Karpas-422 (cell line): ENCODE measurements at regions not wholly inside any gene's neighbourhood (a gene's known extent, or its start where the extent isn't known, plus 50 kb on each side); places are given as distances from the start of the nearest gene placed in this dataset.

Source experiments
- DNase-seq: peaks from one replicate; pipeline ENCODE4 v3.0.0-alpha.2; 2015
- H2AFZ ChIP-seq: fragments of 200-600 bp; sonication (generic); 2 replicates; pipeline ENCODE4 v1.6.1; 2014; ENCODE audit warnings: antibody characterized with exemption, low read length, mixed read lengths
- H3K27ac ChIP-seq: fragments of 200-600 bp; sonication (generic); 2 replicates; pipeline ENCODE4 v1.5.1; 2014; ENCODE audit warnings: mild to moderate bottlenecking, low read length, moderate library complexity
- H3K27me3 ChIP-seq: fragments of 200-600 bp; sonication (generic); 2 replicates; pipeline ENCODE4 v1.6.1; 2014; ENCODE audit warnings: low read length, mixed read lengths
- H3K36me3 ChIP-seq: fragments of 200-600 bp; sonication (generic); 2 replicates; pipeline ENCODE4 v1.6.1; 2014; ENCODE audit warnings: low read length, mixed read lengths; ENCODE audit not compliant: insufficient read depth
- H3K4me1 ChIP-seq: fragments of 200-600 bp; sonication (generic); 2 replicates; pipeline ENCODE4 v1.6.1; 2014; ENCODE audit warnings: mild to moderate bottlenecking, low read length, mixed read lengths
- H3K4me2 ChIP-seq: fragments of 200-600 bp; sonication (generic); 2 replicates; pipeline ENCODE4 v1.6.1; 2014; ENCODE audit warnings: low read length, low read depth, mild to moderate bottlenecking; ENCODE audit not compliant: poor library complexity, severe bottlenecking
- H3K4me3 ChIP-seq: fragments of 200-600 bp; sonication (generic); 2 replicates; pipeline ENCODE4 v1.5.1; 2014; ENCODE audit warnings: mild to moderate bottlenecking, antibody characterized with exemption, low read length, mixed read lengths
- H3K79me2 ChIP-seq: fragments of 200-600 bp; sonication (generic); 2 replicates; pipeline ENCODE4 v1.6.1; 2014; ENCODE audit warnings: mild to moderate bottlenecking, low read length, mixed read lengths
- H3K9ac ChIP-seq: fragments of 200-600 bp; sonication (generic); 2 replicates; pipeline ENCODE4 v1.6.0; 2014; ENCODE audit warnings: low read length
- H3K9me2 ChIP-seq: fragments of 200-600 bp; sonication (generic), shearing (Covaris generic); replicated peaks from 2 replicates; pipeline ENCODE4 v1.6.0; 2014; ENCODE audit warnings: mild to moderate bottlenecking, low read length, moderate library complexity; ENCODE audit not compliant: insufficient read depth
- H3K9me3 ChIP-seq: fragments of 300-700, 200-600 bp; sonication (generic); 2 replicates; pipeline ENCODE4 v1.6.1; 2014; ENCODE audit warnings: low read length, mixed read lengths
- H4K20me1 ChIP-seq: fragments of 200-600 bp; sonication (generic); 2 replicates; pipeline ENCODE4 v1.6.1; 2014; ENCODE audit warnings: mild to moderate bottlenecking, antibody characterized with exemption, low read length, low read depth; ENCODE audit not compliant: insufficient read depth

GRCh38 chr14:36405589-36406274 is 85.3 kb upstream of the MBIP start:
- H3K9me2 ChIP-seq: no peaks in the 10 kb centered on the region

GRCh38 chr14:36402867-36403266 is 82.4 kb upstream of the MBIP start:
- H3K27ac ChIP-seq: no peak overlapping the region
- H4K20me1 ChIP-seq: no peaks in the 10 kb centered on the region
- no peaks in the 10 kb centered on the region for H3K9me2 ChIP-seq
- no peak overlapping the region for H3K4me3 ChIP-seq
- H3K9ac ChIP-seq: no peak overlapping the region
- H3K79me2 ChIP-seq: no peaks in the 10 kb centered on the region
- no peaks in the 10 kb centered on the region for H3K27me3 ChIP-seq
- no peaks in the 10 kb centered on the region for H3K9me3 ChIP-seq
- no peak overlapping the region for H3K4me2 ChIP-seq
- no peaks in the 10 kb centered on the region for H3K4me1 ChIP-seq
- H2AFZ ChIP-seq: no peak overlapping the region
- H3K36me3 ChIP-seq: no peaks in the 10 kb centered on the region
- DNase-seq: no peak

More at GRCh38 chr14:36405589-36406274, 85.3 kb upstream of the MBIP start:
- H3K27ac ChIP-seq: no peak overlapping the region
- DNase-seq: no peak
- no peaks in the 10 kb centered on the region for H3K27me3 ChIP-seq
- H3K4me2 ChIP-seq: no peak overlapping the region
- H3K9ac ChIP-seq: no peak overlapping the region
- H3K36me3 ChIP-seq: no peaks in the 10 kb centered on the region
- no peaks in the 10 kb centered on the region for H4K20me1 ChIP-seq
- H2AFZ ChIP-seq: no peak overlapping the region
- H3K9me3 ChIP-seq: no peaks in the 10 kb centered on the region
- H3K79me2 ChIP-seq: no peaks in the 10 kb centered on the region
- H3K4me1 ChIP-seq: no peaks in the 10 kb centered on the region
- H3K4me3 ChIP-seq: no peak overlapping the region

GRCh38 chr14:36398463-36399291 is 78.2 kb upstream of the MBIP start:
- no peak overlapping the region for H3K9ac ChIP-seq
- no peaks in the 10 kb centered on the region for H3K79me2 ChIP-seq
- H3K27ac ChIP-seq: no peak overlapping the region
- no peak overlapping the region for H3K4me2 ChIP-seq
- H3K4me1 ChIP-seq: peaks cover 5% of the 10 kb centered on the region
- H3K9me2 ChIP-seq: no peaks in the 10 kb centered on the region
- no peaks in the 10 kb centered on the region for H4K20me1 ChIP-seq
- H2AFZ ChIP-seq: no peak overlapping the region
- H3K27me3 ChIP-seq: 0 out of 2 replicates have a peak, but pooled peaks cover 3% of the 10 kb centered on the region
- no peaks in the 10 kb centered on the region for H3K9me3 ChIP-seq
- H3K4me3 ChIP-seq: no peak overlapping the region
- no peak for DNase-seq
- no peaks in the 10 kb centered on the region for H3K36me3 ChIP-seq

DNA sequence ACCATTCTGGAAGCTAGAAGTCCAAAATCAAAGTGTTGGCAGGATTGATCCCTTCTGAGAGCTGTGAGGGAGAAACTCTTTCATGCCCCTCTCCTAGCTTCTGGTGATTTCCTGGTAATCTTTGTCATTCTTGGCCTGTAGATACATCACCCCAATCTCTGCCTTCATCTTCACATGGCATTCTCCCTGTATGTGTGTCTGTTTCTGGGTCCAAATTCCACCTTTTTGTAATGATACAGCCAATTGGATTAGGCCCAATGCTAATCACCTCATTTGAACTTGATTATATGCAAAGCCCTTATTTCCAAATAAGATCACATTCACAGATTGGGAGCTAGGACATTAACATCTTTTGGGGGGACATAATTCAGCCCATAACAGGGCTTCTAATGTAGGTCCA is 76.9 kb upstream of the MBIP start:
- Histone ChIP-seq H3K27me3 (0 out of 2 replicates have a peak, but pooled peaks cover 3% of the 10 kb centered on the region), H3K4me1 (peaks cover 7% of the 10 kb centered on the region), H4K20me1 (no peaks in the 10 kb centered on the region), H3K4me2 (no peak overlapping the region), H3K9me2 (no peaks in the 10 kb centered on the region), H3K9me3 (no peaks in the 10 kb centered on the region), H3K27ac (no peak overlapping the region), H3K4me3 (no peak overlapping the region), H2AFZ (no peak overlapping the region), H3K9ac (no peak overlapping the region), H3K36me3 (no peaks in the 10 kb centered on the region), H3K79me2 (no peaks in the 10 kb centered on the region)
- no peak for DNase-seq

DNA sequence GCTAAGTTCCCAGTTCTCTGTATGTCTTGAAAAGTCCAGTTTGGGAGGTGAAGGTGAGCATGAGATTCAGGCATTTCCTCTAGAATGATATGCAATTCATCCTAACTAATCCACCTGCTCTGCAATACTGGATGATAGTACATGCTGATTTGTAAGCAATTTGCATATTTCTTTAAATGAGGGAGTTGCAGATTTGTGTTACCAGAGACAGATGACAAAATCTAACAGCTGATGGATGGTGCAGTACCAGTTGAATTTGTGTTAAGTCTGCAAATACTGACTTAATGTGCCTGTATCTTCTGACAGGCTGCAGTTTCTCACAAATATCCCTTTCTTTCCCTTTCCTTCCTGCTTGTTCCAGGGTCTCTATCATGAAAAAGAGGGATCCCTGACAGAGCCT is 76.4 kb upstream of the MBIP start:
- Histone ChIP-seq H3K27ac (no peak overlapping the region), H3K9me2 (no peaks in the 10 kb centered on the region), H3K9me3 (no peaks in the 10 kb centered on the region), H3K4me1 (peaks cover 7% of the 10 kb centered on the region), H3K4me3 (no peak overlapping the region), H3K36me3 (no peaks in the 10 kb centered on the region), H3K27me3 (0 out of 2 replicates have a peak, but pooled peaks cover 3% of the 10 kb centered on the region), H4K20me1 (no peaks in the 10 kb centered on the region), H2AFZ (no peak overlapping the region), H3K4me2 (no peak overlapping the region), H3K9ac (no peak overlapping the region), H3K79me2 (no peaks in the 10 kb centered on the region)
- DNase-seq: no peak

DNA sequence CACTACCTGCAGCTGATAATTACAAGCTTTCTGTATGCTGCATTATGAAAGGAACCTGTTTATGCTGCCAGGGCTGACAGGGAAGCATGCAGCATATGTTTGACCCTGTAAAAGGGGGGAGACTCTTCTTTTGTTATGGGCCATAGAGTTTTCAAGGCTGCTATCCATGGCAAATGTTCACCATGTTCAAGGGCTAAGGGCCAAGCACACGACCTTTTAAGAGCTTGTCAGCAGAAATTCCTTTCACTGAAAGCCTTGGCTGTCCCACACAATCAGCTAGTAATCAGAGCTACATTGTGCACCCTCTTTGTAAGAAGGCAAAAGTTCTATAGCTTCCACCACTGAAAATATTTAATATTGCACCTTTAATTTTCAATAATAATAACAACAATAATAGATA is 74.2 kb upstream of the MBIP start:
- Histone ChIP-seq H3K4me2 (no peak overlapping the region), H4K20me1 (no peaks in the 10 kb centered on the region), H2AFZ (no peak overlapping the region), H3K4me1 (peaks cover 7% of the 10 kb centered on the region), H3K9me3 (no peaks in the 10 kb centered on the region), H3K36me3 (no peaks in the 10 kb centered on the region), H3K4me3 (no peak overlapping the region), H3K27me3 (0 out of 2 replicates have a peak, but pooled peaks cover 3% of the 10 kb centered on the region), H3K27ac (no peak overlapping the region), H3K79me2 (no peaks in the 10 kb centered on the region), H3K9me2 (no peaks in the 10 kb centered on the region), H3K9ac (no peak overlapping the region)
- no peak for DNase-seq

- H3K79me2 ChIP-seq: no peaks in the 10 kb centered on the region
- H3K4me2 ChIP-seq: no peak overlapping the region
- H3K9me3 ChIP-seq: no peaks in the 10 kb centered on the region
- no peak overlapping the region for H3K9ac ChIP-seq
- no peak for DNase-seq
- H3K27ac ChIP-seq: no peak overlapping the region
- H3K36me3 ChIP-seq: no peaks in the 10 kb centered on the region
- no peak overlapping the region for H2AFZ ChIP-seq
- peaks cover 7% of the 10 kb centered on the region for H3K4me1 ChIP-seq
- no peaks in the 10 kb centered on the region for H3K27me3 ChIP-seq
- H4K20me1 ChIP-seq: no peaks in the 10 kb centered on the region
- no peaks in the 10 kb centered on the region for H3K9me2 ChIP-seq
- H3K4me3 ChIP-seq: no peak overlapping the region
Observed at GRCh38 chr14:36390718-36391117, 70.3 kb upstream of the MBIP start.

GRCh38 chr14:36383767-36384431 is 63.5 kb upstream of the MBIP start:
- Histone ChIP-seq H3K36me3 (no peaks in the 10 kb centered on the region), H2AFZ (no peak overlapping the region)

More at GRCh38 chr14:36383767-36384431, 63.5 kb upstream of the MBIP start:
- no peak overlapping the region for H3K4me3 ChIP-seq
- H4K20me1 ChIP-seq: no peaks in the 10 kb centered on the region
- no peak overlapping the region for H3K27ac ChIP-seq
- no peaks in the 10 kb centered on the region for H3K27me3 ChIP-seq
- no peaks in the 10 kb centered on the region for H3K4me1 ChIP-seq
- H3K79me2 ChIP-seq: no peaks in the 10 kb centered on the region
- no peak overlapping the region for H3K9ac ChIP-seq
- H3K9me3 ChIP-seq: no peaks in the 10 kb centered on the region
- no peak for DNase-seq
- H3K9me2 ChIP-seq: no peaks in the 10 kb centered on the region
- no peak overlapping the region for H3K4me2 ChIP-seq
